NT2/D1 (cell line): ENCODE measurements at regions not wholly inside any gene's neighbourhood (a gene's known extent, or its start where the extent isn't known, plus 50 kb on each side); places are given as distances from the start of the nearest gene placed in this dataset.
"Not testable (repeated sequence)": the region's sequence is repeated elsewhere in the genome, so short reads cannot be mapped to it uniquely, and the experiment has no call there.

Experiments
- DNase-seq: peaks from one replicate; pipeline ENCODE4 v3.0.0-alpha.2; 2011; ENCODE audit warnings: low read depth, low spot score
- H3K27me3 ChIP-seq: 2 replicates; pipeline ENCODE4 v1.6.0; 2011; ENCODE audit warnings: mild to moderate bottlenecking; ENCODE audit not compliant: insufficient read length, insufficient read depth
- H3K36me3 ChIP-seq: 2 replicates; pipeline ENCODE4 v1.6.1; 2011; ENCODE audit warnings: mild to moderate bottlenecking, low read length, mixed read lengths; ENCODE audit not compliant: insufficient read depth, insufficient read length
- H3K4me1 ChIP-seq: 2 replicates; pipeline ENCODE4 v1.5.1; 2011; ENCODE audit not compliant: insufficient read depth, insufficient read length
- H3K4me3 ChIP-seq: 2 replicates; pipeline ENCODE4 v1.5.1; 2011; ENCODE audit warnings: low read depth; ENCODE audit not compliant: insufficient read length
- H3K9ac ChIP-seq: 2 replicates; pipeline ENCODE4 v1.6.0; 2011; ENCODE audit warnings: low read depth; ENCODE audit not compliant: insufficient read length
- H3K9me3 ChIP-seq: 2 replicates; pipeline ENCODE4 v1.5.1; 2011; ENCODE audit warnings: mild to moderate bottlenecking, low read length; ENCODE audit not compliant: insufficient read depth
- SUZ12 ChIP-seq: IDR thresholded peaks from 2 replicates; pipeline ENCODE4 v1.6.1; 2011; ENCODE audit not compliant: insufficient read length, insufficient read depth; ENCODE audit errors: extremely low read depth
- YY1 ChIP-seq: IDR thresholded peaks from 2 replicates; pipeline ENCODE4 v1.6.1; 2011; ENCODE audit not compliant: insufficient read length, insufficient read depth
- ZNF274 ChIP-seq: IDR thresholded peaks from 2 replicates; pipeline ENCODE4 v1.6.1; 2011; ENCODE audit warnings: mild to moderate bottlenecking, low read depth, low read length

GRCh38 chr15:75782926-75783325 is 60.3 kb upstream of the UBE2Q2 start:
- no peak for DNase-seq
- no peaks in the 10 kb centered on the region for H3K9me3 ChIP-seq
- no peaks in the 10 kb centered on the region for H3K36me3 ChIP-seq
- H3K4me3 ChIP-seq: no peak overlapping the region
- H3K27me3 ChIP-seq: peaks cover 58% of the 10 kb centered on the region
- no peak overlapping the region for H3K9ac ChIP-seq
- H3K4me1 ChIP-seq: peaks cover 5% of the 10 kb centered on the region
- TF ChIP-seq ZNF274 (no peak), YY1 (no peak), SUZ12 (no peak)

- DNase-seq: not testable (repeated sequence)
Observed at GRCh38 chr15:75780995-75781394, 62.3 kb upstream of the UBE2Q2 start.

DNA sequence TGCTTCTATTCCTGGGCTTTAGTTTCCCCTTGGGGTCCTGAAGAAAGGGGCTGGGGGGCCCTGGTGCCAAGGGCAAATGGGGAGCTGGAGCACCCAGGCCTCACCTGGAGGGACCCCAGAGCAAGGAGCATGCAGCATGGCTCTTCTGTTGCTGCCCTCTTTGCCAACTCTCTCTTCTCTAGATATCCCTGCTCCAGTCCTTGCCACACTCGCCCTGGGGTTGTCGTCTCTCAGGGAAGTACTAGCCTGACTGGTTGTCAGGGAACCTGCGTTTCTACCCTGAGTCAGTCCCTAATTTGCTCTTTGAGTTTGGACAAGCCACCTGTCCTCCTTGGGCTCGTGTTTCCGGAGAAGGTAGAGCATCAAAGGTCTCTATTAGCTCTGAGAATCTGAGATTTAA is 63.7 kb upstream of the UBE2Q2 start:
- H3K36me3 ChIP-seq: no peaks in the 10 kb centered on the region
- DNase-seq: no peak
- TF ChIP-seq SUZ12 (no peak), YY1 (no peak), ZNF274 (no peak)
- H3K9ac ChIP-seq: no peak overlapping the region
- peaks cover 10% of the 10 kb centered on the region for H3K4me1 ChIP-seq
- no peak overlapping the region for H3K4me3 ChIP-seq
- H3K27me3 ChIP-seq: peaks cover 30% of the 10 kb centered on the region
- peaks cover 10% of the 10 kb centered on the region; the same call in 1 of the 2 replicates for H3K9me3 ChIP-seq

More at GRCh38 chr15:75780995-75781394, 62.3 kb upstream of the UBE2Q2 start:
- H3K4me3 ChIP-seq, H3K36me3 ChIP-seq, H3K4me1 ChIP-seq, H3K9me3 ChIP-seq, H3K9ac ChIP-seq: not testable (repeated sequence)
- H3K27me3 ChIP-seq: peaks cover 39% of the 10 kb centered on the region

- H3K9ac ChIP-seq, H3K9me3 ChIP-seq, DNase-seq, H3K36me3 ChIP-seq, H3K4me3 ChIP-seq: not testable (repeated sequence)
- peaks cover 10% of the 10 kb centered on the region for H3K27me3 ChIP-seq
- H3K4me1 ChIP-seq: peaks cover 10% of the 10 kb centered on the region
Observed at GRCh38 chr15:75776871-75777610, 64.4 kb upstream of the CSPG4 start.

- Histone ChIP-seq H3K9ac (no peak overlapping the region), H3K36me3 (no peaks in the 10 kb centered on the region), H3K4me1 (peaks cover 10% of the 10 kb centered on the region), H3K4me3 (no peak overlapping the region), H3K27me3 (peaks cover 6% of the 10 kb centered on the region), H3K9me3 (peaks cover 10% of the 10 kb centered on the region; the same call in 1 of the 2 replicates)
- peak; percentile 43 for DNase-seq
- TF ChIP-seq SUZ12 (no peak), ZNF274 (no peak), YY1 (no peak)
Observed at GRCh38 chr15:75776065-75776423, 63.4 kb upstream of the CSPG4 start.

DNA sequence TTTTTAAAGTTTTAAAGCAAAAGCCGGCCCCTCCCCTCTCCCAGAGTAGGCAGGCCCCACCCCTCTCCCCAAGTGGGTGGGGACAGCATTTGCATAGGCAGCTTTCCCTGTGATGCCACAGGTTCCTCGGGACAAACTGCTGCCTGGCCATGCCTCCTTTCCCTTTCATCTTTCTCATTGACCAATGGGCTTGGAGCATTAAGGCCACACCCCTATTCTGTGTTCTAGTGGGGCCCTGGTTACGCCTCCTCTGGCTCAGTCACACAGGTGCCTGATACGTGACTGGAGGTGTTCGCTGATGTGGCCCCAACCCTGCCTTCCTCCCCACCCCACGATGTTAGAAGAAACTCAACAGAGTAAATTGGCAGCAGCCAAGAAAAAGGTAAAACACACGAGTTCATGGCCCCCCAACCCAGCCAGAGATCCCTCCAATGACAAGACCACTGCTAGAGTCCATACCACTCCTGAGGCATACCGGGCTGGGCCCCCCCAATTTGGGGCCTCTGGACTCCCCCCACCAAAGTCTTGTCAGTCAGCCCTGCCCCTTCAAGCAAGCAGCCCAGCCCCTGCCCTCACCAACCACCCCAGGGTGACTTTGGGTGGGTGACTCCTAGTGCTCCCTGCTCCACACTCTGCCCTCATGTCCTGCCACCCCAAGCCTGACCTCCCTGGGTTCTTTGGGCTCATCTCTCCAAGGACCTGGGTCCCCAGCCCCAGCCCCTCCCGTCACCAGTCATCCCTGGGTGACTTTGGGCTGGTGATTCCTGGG is 62.8 kb upstream of the CSPG4 start:
- Histone ChIP-seq H3K36me3 (no peaks in the 10 kb centered on the region), H3K4me3 (no peak overlapping the region), H3K4me1 (peaks cover 10% of the 10 kb centered on the region), H3K27me3 (peaks cover 3% of the 10 kb centered on the region), H3K9ac (no peak overlapping the region), H3K9me3 (peaks cover 10% of the 10 kb centered on the region; the same call in 1 of the 2 replicates)
- TF ChIP-seq YY1: no peak
- TF ChIP-seq SUZ12: no peak
- TF ChIP-seq ZNF274: no peak
- peak; percentile 30 for DNase-seq

- not testable (repeated sequence) for H3K9ac ChIP-seq
- peaks cover 12% of the 10 kb centered on the region for H3K4me1 ChIP-seq
Observed at GRCh38 chr15:75773974-75774373, 61.3 kb upstream of the CSPG4 start.

GRCh38 chr15:75771054-75771453 is 58.4 kb upstream of the CSPG4 start:
- H3K9me3 ChIP-seq, H3K4me1 ChIP-seq, H3K27me3 ChIP-seq, H3K9ac ChIP-seq, H3K4me3 ChIP-seq, H3K36me3 ChIP-seq: not testable (repeated sequence)
- DNase-seq: peak; percentile 47

More at GRCh38 chr15:75773974-75774373, 61.3 kb upstream of the CSPG4 start:
- not testable (repeated sequence) for H3K4me3 ChIP-seq, H3K27me3 ChIP-seq, H3K9me3 ChIP-seq, H3K36me3 ChIP-seq, DNase-seq
